HepG2 (cell line): ENCODE measurements at regions not wholly inside any gene's neighbourhood (a gene's known extent, or its start where the extent isn't known, plus 50 kb on each side); places are given as distances from the start of the nearest gene placed in this dataset.

ENCODE experiments used
- ATAC-seq: fragments of 200-7000 bp; cut with Tn5 transposase; 3 replicates; pipeline ENCODE4 v1.9.1; 2020; ENCODE audit warnings: mild to moderate bottlenecking, moderate library complexity
- BruUV-seq: library from RNA; stranded (reverse); fragments of 400-500 nt; replicated peaks from 2 replicates; lab custom pipeline; 2021; lab: Mats Ljungman, UMichigan
- CTCF ChIA-PET: fragments of 300-600 bp; formaldehyde crosslinking; extraction: SDS; loops from one replicate; lab custom pipeline; 2021; ENCODE audit warnings: low total read pairs, inconsistent platforms, low intra/inter-chr PET ratio; lab: Yijun Ruan, JAX
- POLR2A ChIA-PET: fragments of 350-600 bp; sonication (Branson Sonifier 250); formaldehyde crosslinking; loops from one replicate; lab custom pipeline; 2020; ENCODE audit warnings: antibody characterized with exemption, inconsistent platforms; lab: Yijun Ruan, JAX
- DNase-seq: peaks from one replicate; pipeline ENCODE4 v3.0.0-alpha.2; 2015; ENCODE audit warnings: low spot score
- FAIRE-seq: peaks from 3 replicates; lab custom pipeline; 2011; peaks lifted over from hg19 to GRCh38; lab: Jason Lieb, UNC
- H2AFZ ChIP-seq: one replicate; pipeline ENCODE4 v1.6.1; 2011; ENCODE audit warnings: low read length, inconsistent platforms
- H3K27ac ChIP-seq: fragments of 300-600 bp; 3 replicates; pipeline ENCODE4 v1.8.0; 2011; ENCODE audit warnings: mixed run types, mild to moderate bottlenecking, mixed read lengths, low read length, inconsistent platforms; ENCODE audit not compliant: insufficient read depth; ENCODE audit errors: extremely low read length
- H3K27me3 ChIP-seq, 2 experiments: fragments of 200-600 bp in 1 of 2; 2 replicates in 1 of 2; 3 replicates in 1 of 2; pipeline versions ENCODE4 v1.6.0 to v1.8.0; 2011; ENCODE audit warnings: low read length in 2 of 2, mild to moderate bottlenecking in 2 of 2, moderate library complexity in 2 of 2, inconsistent platforms in 1 of 2; ENCODE audit not compliant: insufficient read depth in 2 of 2, control insufficient read depth in 1 of 2
- H3K36me3 ChIP-seq, 2 experiments: fragments of 200-600 bp in 1 of 2; replicated peaks in 1 of 2; 2 replicates in 1 of 2; 3 replicates in 1 of 2; pipeline versions ENCODE4 v1.5.1 to v1.8.0; 2011; ENCODE audit warnings: low read length in 2 of 2, inconsistent platforms in 1 of 2; ENCODE audit not compliant: insufficient read depth in 2 of 2, control insufficient read depth in 1 of 2
- H3K4me1 ChIP-seq: 2 replicates; pipeline ENCODE4 v1.5.1; 2012; ENCODE audit warnings: low read length, inconsistent platforms; ENCODE audit not compliant: insufficient read depth
- H3K4me2 ChIP-seq: 2 replicates; pipeline ENCODE4 v1.6.0; 2011; ENCODE audit warnings: low read depth, low read length, inconsistent platforms
- H3K4me3 ChIP-seq, 3 experiments: fragments of 200-600 bp in 1 of 3; sonication (generic), shearing (Covaris generic) in 1 of 3; replicated peaks in 1 of 3; 2 replicates each; pipeline ENCODE4 v1.5.1; 2011 to 2016; ENCODE audit warnings: low read length in 3 of 3, inconsistent platforms in 2 of 3, low read depth in 2 of 3, mild to moderate bottlenecking in 2 of 3, control low read depth in 1 of 3, mixed read lengths in 1 of 3; ENCODE audit not compliant: insufficient read depth in 1 of 3
- H3K79me2 ChIP-seq: one replicate; pipeline ENCODE4 v1.6.1; 2011; ENCODE audit warnings: low read length, inconsistent platforms; ENCODE audit not compliant: insufficient read depth
- H3K9ac ChIP-seq: 2 replicates; pipeline ENCODE4 v1.6.0; 2011; ENCODE audit warnings: mild to moderate bottlenecking, low read depth, low read length, inconsistent platforms; ENCODE audit not compliant: insufficient read depth
- H3K9me3 ChIP-seq: 2 replicates; pipeline ENCODE4 v1.5.1; 2012; ENCODE audit warnings: mild to moderate bottlenecking, low read length
- H4K20me1 ChIP-seq: 2 replicates; pipeline ENCODE4 v1.6.0; 2011; ENCODE audit warnings: inconsistent platforms, mild to moderate bottlenecking, low read length, moderate library complexity; ENCODE audit not compliant: insufficient read depth
- AFF4 ChIP-seq: sonication (generic); formaldehyde crosslinking; IDR thresholded peaks from 2 replicates; pipeline ENCODE4 v1.4.0; 2020; ENCODE audit warnings: missing genetic modification reagents
- GPBP1L1 ChIP-seq: sonication (generic); formaldehyde crosslinking; IDR thresholded peaks from 2 replicates; pipeline ENCODE4 v1.5.0; 2020; ENCODE audit warnings: mild to moderate bottlenecking, missing genetic modification reagents
- TOE1 ChIP-seq: sonication (generic); formaldehyde crosslinking; IDR thresholded peaks from 2 replicates; pipeline ENCODE4 v1.4.0; 2020; ENCODE audit warnings: mild to moderate bottlenecking, missing genetic modification reagents
- WGBS: methylation state at CpG from one replicate; pipeline ENCODE4 v1.1.6; 2017; ENCODE audit warnings: low lambda C conversion rate; 5-methylcytosine and 5-hydroxymethylcytosine counted together
- in situ Hi-C: cut with HindIII; loops from 2 replicates; pipeline ENCODE4 v1.10.0; 2017; ENCODE audit warnings: low pct_unique_long_range_greater_than_20kb; ENCODE audit not compliant: extremely low pct_ligation_motif_present
- intact Hi-C: fragments of 100-400 bp; cut with micrococcal nuclease; formaldehyde crosslinking; loops from one replicate; pipeline ENCODE4 v1.10.0; 2022; ENCODE audit not compliant: unreplicated experiment
- TF ChIP-seq, protein P1 (sequence below): sonication (generic); formaldehyde crosslinking; IDR thresholded peaks from 2 replicates; pipeline ENCODE4 v1.4.0; 2020; ENCODE audit warnings: mild to moderate bottlenecking, missing genetic modification reagents

DNA sequence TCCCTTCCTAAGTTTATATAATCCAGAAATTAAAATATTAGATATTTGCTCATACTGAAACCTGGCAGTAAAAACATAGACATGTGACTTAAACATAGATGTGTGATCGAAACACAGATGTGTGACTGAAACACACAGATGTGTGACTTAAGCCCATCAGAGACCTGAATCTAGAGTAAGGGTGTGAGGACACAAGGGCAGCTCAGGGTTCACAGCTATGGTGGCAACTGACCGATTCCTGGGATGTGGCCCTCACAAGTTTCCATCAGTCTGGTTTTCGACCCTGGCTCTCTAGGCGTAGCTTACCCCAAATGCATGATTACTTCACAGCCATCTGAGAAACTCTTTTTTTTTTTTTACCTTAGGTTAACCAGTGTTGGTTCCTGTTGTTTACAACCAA lies 137.0 kb downstream of the NRN1 start:
- intact Hi-C loops = no loop called here
- TF ChIP-seq GPBP1L1 (CRISPR knock-in tag) = no peak
- no peak for TF ChIP-seq TOE1 (CRISPR knock-in tag)
- TF ChIP-seq, protein P1, sequence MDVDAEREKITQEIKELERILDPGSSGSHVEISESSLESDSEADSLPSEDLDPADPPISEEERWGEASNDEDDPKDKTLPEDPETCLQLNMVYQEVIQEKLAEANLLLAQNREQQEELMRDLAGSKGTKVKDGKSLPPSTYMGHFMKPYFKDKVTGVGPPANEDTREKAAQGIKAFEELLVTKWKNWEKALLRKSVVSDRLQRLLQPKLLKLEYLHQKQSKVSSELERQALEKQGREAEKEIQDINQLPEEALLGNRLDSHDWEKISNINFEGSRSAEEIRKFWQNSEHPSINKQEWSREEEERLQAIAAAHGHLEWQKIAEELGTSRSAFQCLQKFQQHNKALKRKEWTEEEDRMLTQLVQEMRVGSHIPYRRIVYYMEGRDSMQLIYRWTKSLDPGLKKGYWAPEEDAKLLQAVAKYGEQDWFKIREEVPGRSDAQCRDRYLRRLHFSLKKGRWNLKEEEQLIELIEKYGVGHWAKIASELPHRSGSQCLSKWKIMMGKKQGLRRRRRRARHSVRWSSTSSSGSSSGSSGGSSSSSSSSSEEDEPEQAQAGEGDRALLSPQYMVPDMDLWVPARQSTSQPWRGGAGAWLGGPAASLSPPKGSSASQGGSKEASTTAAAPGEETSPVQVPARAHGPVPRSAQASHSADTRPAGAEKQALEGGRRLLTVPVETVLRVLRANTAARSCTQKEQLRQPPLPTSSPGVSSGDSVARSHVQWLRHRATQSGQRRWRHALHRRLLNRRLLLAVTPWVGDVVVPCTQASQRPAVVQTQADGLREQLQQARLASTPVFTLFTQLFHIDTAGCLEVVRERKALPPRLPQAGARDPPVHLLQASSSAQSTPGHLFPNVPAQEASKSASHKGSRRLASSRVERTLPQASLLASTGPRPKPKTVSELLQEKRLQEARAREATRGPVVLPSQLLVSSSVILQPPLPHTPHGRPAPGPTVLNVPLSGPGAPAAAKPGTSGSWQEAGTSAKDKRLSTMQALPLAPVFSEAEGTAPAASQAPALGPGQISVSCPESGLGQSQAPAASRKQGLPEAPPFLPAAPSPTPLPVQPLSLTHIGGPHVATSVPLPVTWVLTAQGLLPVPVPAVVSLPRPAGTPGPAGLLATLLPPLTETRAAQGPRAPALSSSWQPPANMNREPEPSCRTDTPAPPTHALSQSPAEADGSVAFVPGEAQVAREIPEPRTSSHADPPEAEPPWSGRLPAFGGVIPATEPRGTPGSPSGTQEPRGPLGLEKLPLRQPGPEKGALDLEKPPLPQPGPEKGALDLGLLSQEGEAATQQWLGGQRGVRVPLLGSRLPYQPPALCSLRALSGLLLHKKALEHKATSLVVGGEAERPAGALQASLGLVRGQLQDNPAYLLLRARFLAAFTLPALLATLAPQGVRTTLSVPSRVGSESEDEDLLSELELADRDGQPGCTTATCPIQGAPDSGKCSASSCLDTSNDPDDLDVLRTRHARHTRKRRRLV (CRISPR knock-in tag) = no peak
- TF ChIP-seq AFF4 = no peak
- no peak for FAIRE-seq
- H3K4me2 ChIP-seq = no peak overlapping the region
- in situ Hi-C loops = no loop called here
- peaks cover 9% of the 10 kb centered on the region; the same call in 1 of the 2 replicates for H3K4me1 ChIP-seq
- no peaks in the 10 kb centered on the region for H4K20me1 ChIP-seq
- ATAC-seq = no peak
- H3K27ac ChIP-seq = no peak overlapping the region
- no TSS peak for BruUV-seq
- H3K27me3 ChIP-seq = peaks cover 0 to 11% of the 10 kb centered on the region in 2 experiments; a peak in 1 of 5 replicates
- H2AFZ ChIP-seq = no peak overlapping the region
- H3K9me3 ChIP-seq = peaks cover 18% of the 10 kb centered on the region
- 5% methylated on average over 4 of the region's 4 CpGs for WGBS
- no peak overlapping the region for H3K4me3 ChIP-seq
- POLR2A ChIA-PET = no interaction called here
- no peak overlapping the region for H3K9ac ChIP-seq
- H3K79me2 ChIP-seq = no peaks in the 10 kb centered on the region
- H3K36me3 ChIP-seq = no peaks in the 10 kb centered on the region
- DNase-seq = no peak
- CTCF ChIA-PET = no interaction called here
